Fibroblast of the conjunctiva (primary cell): ENCODE measurements at regions not wholly inside any gene's neighbourhood (a gene's known extent, or its start where the extent isn't known, plus 50 kb on each side); places are given as distances from the start of the nearest gene placed in this dataset.

Experiments used
- DNase-seq: peaks from one replicate; pipeline ENCODE4 v3.0.0-alpha.2; 2010; ENCODE audit warnings: low read depth

DNA sequence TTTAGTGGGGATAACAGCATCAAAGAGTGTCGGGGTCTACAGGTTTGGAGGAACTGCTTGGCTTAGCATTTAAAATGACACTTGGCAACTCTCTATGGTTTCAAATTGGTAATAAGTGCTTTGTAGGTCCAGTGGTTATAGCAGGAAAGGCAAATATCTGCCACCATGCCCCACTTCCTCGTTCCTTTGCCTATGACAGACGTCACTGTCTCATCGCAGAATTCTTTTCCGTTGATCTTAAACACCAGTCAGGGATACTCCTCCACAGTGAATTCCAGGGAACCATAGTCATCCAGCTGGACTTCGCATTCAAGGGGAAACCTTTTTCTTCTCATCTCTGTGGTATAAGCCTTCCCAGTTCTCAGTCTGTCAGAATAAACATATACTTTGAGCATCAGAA is 319.1 kb downstream of the GPAT3 start:
- DNase-seq: peak; percentile 8

DNA sequence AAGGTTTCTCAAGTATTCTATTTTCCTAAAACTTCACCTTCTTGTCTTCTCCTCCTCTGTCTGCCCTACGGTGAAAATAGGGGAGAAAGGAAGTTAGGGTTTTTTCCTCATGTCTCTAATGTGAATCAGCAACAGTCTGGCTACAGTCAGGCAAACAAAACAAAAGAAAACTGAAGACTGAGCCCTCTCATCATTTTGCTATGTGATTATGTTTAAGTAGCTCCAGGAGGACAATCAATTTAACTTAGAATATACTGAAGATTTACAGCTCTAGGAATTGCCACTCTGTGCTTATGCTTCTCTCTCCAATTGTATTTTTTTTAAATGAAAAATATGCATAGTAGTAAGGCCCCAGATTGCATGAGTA is 316.2 kb downstream of the GPAT3 start:
- no peak for DNase-seq

DNA sequence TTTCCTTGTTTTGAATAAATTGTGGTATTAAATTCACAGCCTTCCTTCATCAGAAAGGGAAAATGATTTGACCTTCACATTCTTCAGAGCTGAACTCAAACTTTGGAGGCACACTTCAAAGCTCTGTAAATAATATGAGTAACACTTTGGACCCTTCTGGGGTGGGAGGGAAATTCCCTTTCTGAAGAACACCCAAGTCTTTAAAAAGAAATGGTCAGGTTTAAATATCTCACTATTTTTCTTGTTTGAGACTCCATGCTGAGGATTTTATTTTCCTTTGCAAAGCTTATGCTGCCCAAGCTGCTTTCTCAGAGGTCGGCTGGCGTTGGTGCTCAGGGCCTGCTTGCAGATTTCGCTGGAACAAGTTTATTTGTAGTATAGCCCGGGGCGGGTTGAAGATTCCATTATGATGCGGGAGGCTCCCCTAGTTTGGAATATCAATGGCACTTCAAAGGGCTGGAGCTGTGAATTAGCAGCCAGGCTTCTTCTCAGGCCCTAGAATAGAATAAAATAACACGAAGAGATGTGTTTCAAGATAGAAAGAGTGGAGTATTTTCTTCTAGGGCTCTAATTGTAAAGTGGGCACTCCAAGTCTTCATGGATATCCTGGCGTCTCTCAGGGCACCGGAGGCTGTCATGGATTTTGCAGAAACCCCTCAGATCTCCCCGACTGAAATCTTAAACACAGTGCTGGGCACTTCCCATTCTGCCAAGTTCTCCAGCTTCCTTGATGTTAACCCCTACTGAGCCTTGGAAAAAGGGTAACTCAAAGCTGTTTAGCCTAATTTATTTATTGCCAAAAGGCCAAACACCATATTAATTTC is 315.6 kb downstream of the GPAT3 start:
- DNase-seq: no peak

DNA sequence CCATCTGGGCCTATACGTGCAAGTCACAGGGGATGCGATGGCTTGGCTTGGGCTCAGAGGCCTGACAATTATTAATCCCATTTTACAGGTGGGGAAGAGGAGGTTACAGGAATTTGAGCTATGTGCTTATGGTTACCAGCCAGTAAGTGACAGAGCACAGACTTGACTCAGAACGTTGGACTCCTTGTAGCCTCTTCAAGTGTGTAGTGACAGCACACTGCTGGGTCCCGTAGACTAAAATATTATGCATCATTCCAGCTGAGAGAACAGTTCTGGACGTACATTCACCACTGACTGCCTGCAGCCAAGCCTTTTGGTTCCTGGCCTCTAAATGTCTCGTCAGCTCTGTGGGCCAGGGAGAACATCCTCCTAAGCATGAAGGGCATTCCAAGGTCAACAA is 314.5 kb downstream of the GPAT3 start:
- no peak for DNase-seq

DNA sequence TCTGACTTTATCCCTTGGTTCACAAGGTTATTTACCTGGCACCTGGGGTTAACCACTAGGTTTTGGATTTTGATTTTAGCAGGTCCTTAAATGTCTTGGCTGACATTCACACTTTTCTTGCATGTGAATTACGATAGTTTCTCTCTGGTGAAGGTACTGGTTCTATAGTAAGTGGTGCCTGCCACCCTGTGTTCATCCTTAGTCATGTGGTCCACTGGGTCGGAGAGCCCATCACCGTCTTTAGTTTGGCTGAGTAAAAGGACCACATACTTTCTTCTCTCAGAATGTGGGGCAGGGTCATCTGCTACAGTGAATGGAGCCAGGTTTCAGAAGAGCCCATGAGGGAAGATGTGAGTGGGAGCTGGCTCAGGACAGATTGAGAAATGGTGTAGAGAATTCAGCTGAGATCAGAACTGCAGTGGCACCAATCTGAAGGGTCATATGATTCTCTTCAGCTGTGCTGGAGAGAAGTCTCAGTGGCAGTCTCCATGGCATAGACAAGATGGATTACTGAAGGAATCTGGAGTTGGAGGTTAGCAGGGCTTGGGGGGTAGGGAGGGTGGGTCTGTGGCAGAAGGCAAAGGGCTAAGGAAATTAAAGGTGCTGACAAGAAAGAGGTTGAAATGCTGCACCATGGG is 310.4 kb downstream of the GPAT3 start:
- DNase-seq: no peak

DNA sequence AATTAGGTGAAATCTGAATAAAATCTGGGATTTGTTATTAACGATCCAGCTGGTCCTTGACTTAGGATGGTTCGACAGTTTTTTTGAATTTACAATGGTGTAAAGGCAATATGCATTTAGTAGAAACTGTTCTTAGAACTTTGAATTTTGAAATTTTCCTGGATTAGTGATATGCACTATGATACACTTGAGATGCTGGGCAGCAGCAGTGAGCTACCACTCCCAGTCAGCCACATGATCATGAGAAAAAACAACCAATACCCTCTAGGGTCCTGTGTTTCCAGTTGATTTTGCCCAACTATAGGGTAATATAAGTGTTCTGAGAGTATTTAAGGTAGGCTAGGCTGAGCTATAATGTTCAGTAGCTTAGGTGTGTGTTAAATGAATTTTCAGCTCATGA is 303.7 kb downstream of the GPAT3 start:
- DNase-seq: no peak

DNA sequence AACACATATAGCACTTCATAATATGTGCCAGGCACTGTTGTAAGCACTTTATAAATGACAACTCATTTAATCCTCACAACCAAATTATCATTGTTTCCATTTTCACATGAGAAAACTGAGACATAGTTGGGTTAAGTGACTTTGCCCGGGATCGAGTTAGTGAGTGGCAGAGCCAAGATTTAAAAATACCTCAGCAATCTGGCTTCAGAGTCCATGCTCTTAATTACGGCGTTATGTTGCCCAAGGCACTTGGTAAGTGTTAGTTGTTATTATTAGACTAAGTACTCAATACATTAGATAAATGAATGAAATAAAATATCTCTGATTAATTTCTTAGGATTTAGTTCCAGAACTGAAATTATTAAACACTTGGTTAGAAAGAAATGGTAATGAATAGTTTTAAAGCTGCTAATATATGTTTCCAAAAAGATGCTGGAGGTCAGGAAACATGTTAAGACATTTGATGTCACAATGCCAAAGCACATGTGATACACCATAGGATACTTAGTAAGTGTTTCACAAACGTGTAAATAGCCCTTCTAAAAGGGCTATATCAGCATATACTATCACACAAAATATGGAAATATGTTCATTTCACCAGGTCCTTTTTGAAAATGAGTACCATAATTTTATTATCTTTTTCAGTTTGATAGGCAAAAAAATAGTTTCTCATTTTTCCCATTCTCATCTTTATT is 301.9 kb downstream of the GPAT3 start:
- DNase-seq: no peak

DNA sequence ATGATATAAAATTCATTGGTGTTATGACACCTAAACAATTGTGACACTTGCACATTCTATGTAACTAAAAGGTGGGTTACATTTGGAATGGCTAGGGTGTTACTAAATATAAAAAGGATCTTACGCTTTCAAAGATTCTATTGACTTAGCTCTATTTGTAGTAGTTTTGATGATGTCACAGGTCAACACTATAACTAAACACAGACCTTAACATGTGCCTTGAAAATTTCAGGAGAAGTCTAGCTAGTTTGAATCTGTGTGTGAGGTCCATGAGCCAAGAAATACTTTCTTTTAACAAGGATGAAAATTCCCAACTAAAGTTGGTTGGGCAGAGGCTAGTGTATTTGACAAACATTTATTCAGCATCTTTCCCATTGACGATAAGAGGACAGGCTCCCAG is 298.0 kb downstream of the GPAT3 start:
- DNase-seq: no peak

DNA sequence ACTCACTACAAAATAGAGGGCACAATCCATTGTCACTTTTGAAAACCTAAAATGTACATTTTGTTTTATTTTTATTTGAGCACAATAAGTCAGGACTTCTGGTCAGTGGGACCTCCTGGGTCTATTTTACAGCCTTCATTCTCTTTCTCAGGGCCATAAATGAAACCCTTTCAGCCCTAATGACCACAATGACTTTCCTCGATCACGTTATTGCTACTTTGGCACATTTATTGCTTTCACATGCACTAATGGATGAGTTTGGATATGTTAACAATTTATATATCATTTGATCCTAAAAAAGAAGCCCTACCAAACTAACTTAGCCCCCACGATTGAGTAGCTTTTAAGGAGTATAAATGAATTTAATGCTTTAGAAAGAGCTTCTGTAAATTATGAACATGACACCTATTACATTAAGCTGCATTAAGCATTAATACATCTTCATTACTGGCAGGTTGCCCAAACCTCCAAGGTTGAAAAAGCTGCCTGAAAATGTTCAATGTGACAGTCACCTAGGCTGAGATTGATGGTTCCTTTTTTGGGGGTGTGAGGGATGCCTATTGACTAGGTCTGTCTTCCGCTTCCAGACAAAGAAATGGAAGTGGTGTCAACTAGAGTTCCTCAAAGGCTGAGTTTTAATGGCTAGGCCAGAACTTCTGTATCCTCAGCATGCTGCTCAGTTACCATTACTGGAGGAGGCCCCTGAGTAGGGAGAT is 296.4 kb downstream of the GPAT3 start:
- DNase-seq: no peak

DNA sequence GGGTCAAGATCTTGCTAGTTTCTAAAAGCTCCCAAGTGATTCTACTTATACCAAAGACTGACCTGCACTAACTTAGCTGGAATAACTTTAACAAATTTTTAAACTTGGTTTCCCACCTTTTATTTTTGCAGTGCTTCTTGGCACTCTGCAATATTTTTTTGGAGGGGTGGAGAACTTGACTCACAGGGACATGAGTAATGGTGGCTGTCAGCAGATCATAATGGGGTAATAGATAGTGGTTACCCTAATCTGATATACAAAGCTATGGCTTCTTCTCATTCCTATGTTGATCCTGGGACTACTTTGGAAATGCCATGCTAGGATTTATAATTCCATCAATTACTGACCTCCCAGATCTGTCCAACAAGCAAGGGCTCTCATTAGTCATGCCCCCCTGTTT is 295.7 kb downstream of the GPAT3 start:
- DNase-seq: no peak

DNA sequence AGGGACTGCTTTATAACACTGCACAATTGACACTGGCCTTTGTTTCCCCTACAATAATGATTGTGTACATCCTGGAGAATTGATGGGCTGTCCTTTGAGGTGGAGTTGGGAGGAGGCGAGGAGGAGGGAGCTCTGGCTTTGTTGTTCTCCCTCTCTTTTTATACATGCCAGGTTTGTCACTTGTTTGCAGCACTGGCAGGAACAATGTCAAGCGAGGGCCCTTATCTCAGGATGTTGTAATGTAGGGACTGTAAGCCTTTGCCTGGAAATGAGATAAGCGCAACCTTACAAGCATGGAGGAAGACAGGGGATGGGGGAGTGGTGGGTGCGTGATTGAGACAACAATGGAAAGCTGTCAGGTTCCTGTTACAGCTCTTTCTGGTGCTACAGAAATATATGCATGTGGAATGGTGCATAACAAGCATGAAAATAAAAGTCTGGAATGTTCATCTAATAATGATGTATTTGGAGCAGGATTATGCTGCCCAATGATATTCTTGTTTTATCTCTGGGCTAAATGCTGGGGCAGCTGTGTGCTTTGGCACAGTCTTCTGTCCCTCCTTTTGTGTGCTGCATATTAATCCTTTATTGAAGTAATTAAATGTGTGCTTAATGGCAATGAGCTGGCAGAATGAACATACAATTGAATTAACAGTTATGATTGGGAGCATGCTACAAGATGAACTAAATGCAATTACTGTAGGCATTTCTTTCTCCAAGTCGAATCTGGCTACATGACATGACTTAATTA is 294.4 kb downstream of the GPAT3 start:
- no peak for DNase-seq

DNA sequence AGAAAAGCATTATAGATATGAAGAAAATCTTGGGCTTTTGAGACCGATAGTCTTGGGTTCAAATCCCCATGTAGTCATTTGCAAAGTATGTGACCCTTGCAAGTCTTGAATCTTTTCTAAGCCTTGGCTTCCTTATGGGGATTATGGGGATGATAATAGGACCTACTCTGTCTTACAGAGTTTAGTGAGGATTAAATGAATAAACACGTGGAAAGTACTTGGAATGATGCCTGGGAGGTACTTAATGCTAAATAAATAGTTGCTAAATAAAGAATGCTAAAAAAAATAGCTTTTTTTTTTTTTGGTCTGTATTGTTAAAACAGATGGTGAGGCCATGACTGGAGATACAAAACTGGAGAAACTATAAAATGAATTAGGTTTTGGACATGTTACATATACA is 292.7 kb downstream of the GPAT3 start:
- no peak for DNase-seq

DNA sequence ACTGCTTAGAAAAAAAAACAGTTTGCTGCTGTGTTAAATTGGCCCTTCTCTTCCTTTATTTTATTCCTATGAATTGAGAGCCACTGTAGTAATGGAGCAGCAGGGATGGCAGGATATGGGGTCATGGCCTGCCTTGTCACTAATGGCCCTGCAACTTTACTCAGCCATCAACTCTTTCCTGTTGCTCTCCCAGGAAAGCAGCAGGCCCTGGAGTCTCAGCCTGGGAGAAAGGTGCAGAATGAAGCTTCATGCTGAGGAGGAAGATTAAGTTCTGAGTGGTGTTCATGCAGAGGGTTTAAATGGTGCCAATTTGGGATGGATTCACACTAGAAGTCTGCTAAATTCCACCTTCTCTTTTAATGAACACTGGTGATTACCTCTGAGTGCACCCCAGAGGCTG is 285.6 kb downstream of the GPAT3 start:
- no peak for DNase-seq

DNA sequence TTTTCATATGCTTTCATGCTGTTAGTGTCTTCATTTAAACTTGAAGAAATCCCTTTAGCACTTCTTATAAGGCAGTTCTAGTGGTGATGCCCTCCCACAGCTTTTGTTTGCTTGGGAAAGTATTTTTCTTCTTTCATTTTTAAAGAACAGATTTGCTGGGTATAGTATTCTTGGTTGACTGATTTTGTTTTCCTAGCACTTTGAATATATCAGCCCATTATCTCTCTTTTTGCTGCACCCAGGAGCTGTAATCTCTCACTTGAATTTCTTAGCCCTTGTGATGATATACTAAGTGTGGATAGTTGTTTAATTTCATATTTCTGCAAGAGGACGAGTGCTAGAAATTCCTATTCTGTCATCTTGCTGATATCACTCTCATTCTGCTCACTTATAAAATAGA is 283.7 kb downstream of the GPAT3 start:
- no peak for DNase-seq

DNA sequence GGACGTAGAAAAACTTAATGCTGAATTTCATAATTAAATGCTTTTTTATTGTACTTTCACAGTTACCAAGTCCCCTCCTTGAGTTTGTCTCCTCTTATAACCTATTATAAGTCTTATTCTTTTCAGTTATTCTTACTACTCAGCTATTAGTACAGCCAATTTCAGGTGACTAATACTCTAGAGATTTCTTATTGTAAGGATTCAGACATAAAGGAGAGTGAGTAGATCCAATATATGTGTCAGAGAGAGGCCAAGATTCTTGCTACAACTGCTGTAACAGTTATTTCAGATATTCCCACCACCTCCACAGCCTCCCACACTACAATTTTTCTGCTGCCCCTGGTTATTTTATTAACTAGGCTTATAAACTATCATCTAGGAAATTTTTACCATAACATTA is 274.5 kb downstream of the GPAT3 start:
- no peak for DNase-seq

DNA sequence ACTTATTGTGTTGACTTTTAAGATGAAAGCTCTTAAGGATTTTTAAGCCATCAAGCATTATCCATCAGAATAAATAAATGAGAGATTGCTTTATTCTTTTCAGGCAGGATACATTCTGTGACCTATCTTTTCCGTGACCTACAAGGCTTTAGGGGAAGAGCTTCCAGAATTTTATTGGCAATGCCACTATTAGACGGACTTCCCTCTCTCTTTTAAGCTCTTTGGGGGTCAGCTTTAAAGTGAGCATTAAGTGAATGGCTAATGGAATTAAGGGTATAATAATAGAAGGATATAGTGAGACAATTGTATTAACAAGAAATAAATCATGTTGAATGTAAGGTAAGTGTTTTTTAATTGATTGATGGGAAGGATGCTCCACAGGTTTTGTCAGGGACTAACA is 273.7 kb downstream of the GPAT3 start:
- DNase-seq: no peak

DNA sequence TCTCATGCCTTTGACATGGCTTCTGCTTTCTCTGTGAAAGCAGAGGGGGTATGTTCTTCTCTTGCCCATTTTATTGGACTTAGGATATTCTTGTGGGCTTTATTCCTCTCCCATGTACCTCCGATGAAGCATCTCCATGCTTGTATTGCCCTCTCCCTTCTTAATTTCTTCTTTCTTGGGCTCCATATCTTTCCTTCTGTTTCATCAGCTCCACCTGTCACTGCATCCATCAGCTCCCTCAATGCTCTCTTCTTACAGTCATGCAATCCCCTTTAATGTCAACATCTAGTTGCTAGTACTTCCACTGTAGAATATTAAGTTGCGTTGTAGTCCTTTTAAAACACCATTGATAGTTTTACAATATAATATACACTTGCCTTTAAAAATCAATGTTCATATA is 257.6 kb downstream of the GPAT3 start:
- DNase-seq: no peak

DNA sequence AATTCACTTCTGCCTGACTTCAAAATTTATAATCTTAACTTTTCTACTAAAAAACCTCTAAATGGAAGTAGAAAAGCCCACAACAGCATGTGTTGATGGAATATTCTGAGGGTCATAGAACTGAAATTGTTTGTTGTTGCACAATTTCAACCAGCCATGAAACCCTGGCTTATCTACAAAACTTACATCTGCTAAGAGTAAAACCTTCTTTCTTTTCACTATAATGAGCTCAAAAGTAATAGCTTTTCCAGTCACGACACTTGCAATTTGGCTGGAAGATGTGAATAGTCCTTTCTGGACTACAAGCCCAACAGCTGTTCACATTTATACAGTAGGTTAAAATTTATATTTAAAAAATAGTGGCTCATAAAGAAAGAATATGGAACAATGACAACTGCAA is 250.0 kb downstream of the GPAT3 start:
- DNase-seq: no peak

DNA sequence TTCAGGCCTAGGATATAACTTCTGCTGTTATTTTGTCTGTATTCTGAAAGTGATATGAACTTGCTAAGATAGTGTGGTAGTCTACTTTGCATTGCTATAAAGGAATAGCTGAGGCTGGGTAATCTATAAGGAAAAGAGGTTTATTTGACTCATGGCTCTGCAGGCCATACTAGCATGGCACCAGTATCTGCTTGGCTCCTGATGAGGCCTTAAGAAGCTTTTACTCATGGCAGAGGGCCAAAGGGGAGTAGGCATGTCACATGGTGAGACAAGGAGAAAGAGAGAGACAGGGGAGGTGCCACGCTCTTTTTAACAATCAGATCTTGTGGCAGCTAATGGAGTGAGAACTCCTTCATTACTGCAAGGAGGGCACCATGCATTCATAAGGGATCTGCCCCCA is 247.3 kb downstream of the GPAT3 start:
- no peak for DNase-seq

DNA sequence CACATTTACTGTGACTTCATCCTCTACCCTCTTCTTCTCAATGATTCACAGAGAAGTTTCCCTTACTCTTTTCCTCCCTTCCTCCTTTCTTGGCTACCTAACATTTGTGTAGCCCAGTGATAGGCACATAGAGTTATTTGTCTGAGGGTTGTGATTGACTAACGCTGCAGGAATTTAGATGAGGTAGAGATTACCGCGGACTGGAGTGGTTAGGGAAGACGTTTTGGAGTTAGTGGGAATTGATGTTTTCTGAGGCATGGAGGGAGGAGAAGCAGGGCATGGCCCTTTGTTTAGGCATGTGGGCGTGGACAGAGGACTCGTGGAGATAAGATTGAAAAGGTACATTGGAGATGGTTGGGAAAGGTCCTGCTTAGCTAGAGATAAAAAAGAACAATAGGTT is 246.7 kb downstream of the GPAT3 start:
- no peak for DNase-seq

DNA sequence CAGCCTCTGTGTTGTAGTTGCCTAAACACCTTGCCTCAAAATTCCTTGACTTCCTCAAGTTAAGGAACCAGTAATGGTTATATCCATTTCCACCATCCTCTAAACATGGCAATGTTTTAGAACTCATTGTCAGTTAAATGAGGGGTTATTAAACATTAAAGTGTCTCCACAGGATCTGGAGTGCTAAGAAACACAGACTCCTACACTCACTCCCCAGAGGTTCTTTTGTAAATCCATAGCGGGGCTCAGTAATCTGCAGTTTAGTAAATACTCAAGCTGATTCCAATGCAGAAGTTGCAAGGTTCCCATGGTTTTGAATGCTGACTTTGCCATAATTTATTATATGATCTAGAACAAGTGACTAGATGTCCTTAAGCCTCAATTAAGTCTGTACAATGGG is 245.5 kb downstream of the GPAT3 start:
- no peak for DNase-seq
